OCI-LY3 (cell line): ENCODE measurements at regions not wholly inside any gene's neighbourhood (a gene's known extent, or its start where the extent isn't known, plus 50 kb on each side); places are given as distances from the start of the nearest gene placed in this dataset.

Experiments
- H2AFZ ChIP-seq: fragments of 200-600, 300-600 bp; shearing (Covaris generic); 2 replicates; pipeline ENCODE4 v1.6.0; 2014; ENCODE audit warnings: antibody characterized with exemption, low read depth, low read length
- H3K27ac ChIP-seq: fragments of 200-600, 300-600 bp; sonication (generic); 2 replicates; pipeline ENCODE4 v1.5.1; 2014; ENCODE audit warnings: mild to moderate bottlenecking, low read length, moderate library complexity, mixed read lengths
- H3K27me3 ChIP-seq: fragments of 200-600, 300-600 bp; sonication (generic); 2 replicates; pipeline ENCODE4 v1.6.1; 2014; ENCODE audit warnings: low read depth, low read length, mixed read lengths
- H3K36me3 ChIP-seq: fragments of 200-600, 300-600 bp; sonication (generic); replicated peaks from 2 replicates; pipeline ENCODE3; 2014; ENCODE audit warnings: low read depth, low read length, mixed read lengths
- H3K4me1 ChIP-seq: fragments of 300-600, 200-600 bp; sonication (generic); 2 replicates; pipeline ENCODE4 v1.6.1; 2014; ENCODE audit warnings: low read length, mixed read lengths
- H3K4me2 ChIP-seq: fragments of 200-600, 300-600 bp; sonication (generic); 2 replicates; pipeline ENCODE4 v1.6.1; 2014; ENCODE audit warnings: low read length, mixed read lengths
- H3K4me3 ChIP-seq: fragments of 300-600, 200-600 bp; sonication (generic); 2 replicates; pipeline ENCODE4 v1.5.1; 2014; ENCODE audit warnings: antibody characterized with exemption, mild to moderate bottlenecking, low read length, moderate library complexity
- H3K79me2 ChIP-seq: fragments of 300-600, 200-600 bp; shearing (Covaris generic); 2 replicates; pipeline ENCODE4 v1.6.1; 2014; ENCODE audit warnings: mild to moderate bottlenecking, low read length, mixed read lengths
- H3K9ac ChIP-seq: fragments of 300-600, 200-600 bp; shearing (Covaris generic); 2 replicates; pipeline ENCODE4 v1.6.0; 2014; ENCODE audit warnings: mild to moderate bottlenecking, low read length, moderate library complexity
- H3K9me3 ChIP-seq: fragments of 200-600, 300-600 bp; shearing (Covaris generic); 2 replicates; pipeline ENCODE4 v1.6.1; 2014; ENCODE audit warnings: low read length, mixed read lengths; ENCODE audit not compliant: insufficient read depth
- H4K20me1 ChIP-seq: fragments of 200-600, 300-600 bp; sonication (generic); 2 replicates; pipeline ENCODE4 v1.6.1; 2016; ENCODE audit warnings: low read length, mixed read lengths; ENCODE audit not compliant: insufficient read depth
- EZH2phosphoT487 ChIP-seq: fragments of 200-600 bp; shearing (Covaris generic); IDR thresholded peaks from 2 replicates; pipeline ENCODE4 v1.6.1; 2018; ENCODE audit warnings: antibody characterized with exemption, mixed run types, low read depth
- TF ChIP-seq, protein P1 (sequence below): fragments of 200-600, 300-600 bp; sonication (generic); IDR thresholded peaks from 2 replicates; pipeline ENCODE4 v1.5.1; 2014; ENCODE audit warnings: antibody characterized with exemption, low read length, low read depth

GRCh38 chr5:124195411-124195810, 551.0 kb downstream of the ZNF608 start:
- Histone ChIP-seq H3K36me3 (no peaks in the 10 kb centered on the region), H3K79me2 (no peaks in the 10 kb centered on the region), H3K4me1 (no peaks in the 10 kb centered on the region), H3K9ac (no peak overlapping the region), H3K27ac (no peak overlapping the region), H2AFZ (no peak overlapping the region), H3K4me2 (no peak overlapping the region), H4K20me1 (no peaks in the 10 kb centered on the region), H3K4me3 (no peak overlapping the region), H3K9me3 (no peaks in the 10 kb centered on the region), H3K27me3 (no peaks in the 10 kb centered on the region)
- no peak for TF ChIP-seq EZH2phosphoT487
- TF ChIP-seq, protein P1, sequence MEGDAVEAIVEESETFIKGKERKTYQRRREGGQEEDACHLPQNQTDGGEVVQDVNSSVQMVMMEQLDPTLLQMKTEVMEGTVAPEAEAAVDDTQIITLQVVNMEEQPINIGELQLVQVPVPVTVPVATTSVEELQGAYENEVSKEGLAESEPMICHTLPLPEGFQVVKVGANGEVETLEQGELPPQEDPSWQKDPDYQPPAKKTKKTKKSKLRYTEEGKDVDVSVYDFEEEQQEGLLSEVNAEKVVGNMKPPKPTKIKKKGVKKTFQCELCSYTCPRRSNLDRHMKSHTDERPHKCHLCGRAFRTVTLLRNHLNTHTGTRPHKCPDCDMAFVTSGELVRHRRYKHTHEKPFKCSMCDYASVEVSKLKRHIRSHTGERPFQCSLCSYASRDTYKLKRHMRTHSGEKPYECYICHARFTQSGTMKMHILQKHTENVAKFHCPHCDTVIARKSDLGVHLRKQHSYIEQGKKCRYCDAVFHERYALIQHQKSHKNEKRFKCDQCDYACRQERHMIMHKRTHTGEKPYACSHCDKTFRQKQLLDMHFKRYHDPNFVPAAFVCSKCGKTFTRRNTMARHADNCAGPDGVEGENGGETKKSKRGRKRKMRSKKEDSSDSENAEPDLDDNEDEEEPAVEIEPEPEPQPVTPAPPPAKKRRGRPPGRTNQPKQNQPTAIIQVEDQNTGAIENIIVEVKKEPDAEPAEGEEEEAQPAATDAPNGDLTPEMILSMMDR: no peak

DNA sequence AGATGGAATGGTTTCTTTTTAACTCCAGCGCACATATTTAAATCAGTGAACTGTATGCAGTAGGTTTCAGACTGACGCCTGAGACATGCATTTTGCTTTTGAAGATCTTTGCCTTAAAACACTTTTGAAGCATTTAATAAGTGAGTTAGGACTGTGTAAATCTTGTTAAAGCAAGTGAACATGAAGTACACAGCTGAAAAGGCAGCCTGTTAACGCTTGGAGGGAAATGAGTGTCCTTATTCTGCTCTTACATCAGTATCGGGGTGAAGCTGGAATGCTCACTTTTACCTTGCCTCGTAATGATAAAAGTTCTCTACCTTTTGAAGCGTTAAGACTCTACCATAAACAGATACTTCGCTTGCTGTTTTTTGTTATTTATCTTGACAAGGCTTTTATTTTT, 552.2 kb downstream of the ZNF608 start:
- no peak overlapping the region for H3K27ac ChIP-seq
- no peaks in the 10 kb centered on the region for H3K79me2 ChIP-seq
- no peaks in the 10 kb centered on the region for H3K4me1 ChIP-seq
- H3K4me2 ChIP-seq: no peak overlapping the region
- H4K20me1 ChIP-seq: no peaks in the 10 kb centered on the region
- H3K4me3 ChIP-seq: no peak overlapping the region
- no peaks in the 10 kb centered on the region for H3K27me3 ChIP-seq
- no peak overlapping the region for H3K9ac ChIP-seq
- no peaks in the 10 kb centered on the region for H3K9me3 ChIP-seq
- no peak overlapping the region for H2AFZ ChIP-seq
- TF ChIP-seq EZH2phosphoT487: no peak
- TF ChIP-seq, protein P1: no peak
- no peaks in the 10 kb centered on the region for H3K36me3 ChIP-seq

GRCh38 chr5:124193371-124193789, 553.1 kb downstream of the ZNF608 start:
- Histone ChIP-seq H4K20me1 (no peaks in the 10 kb centered on the region), H3K36me3 (no peaks in the 10 kb centered on the region), H3K27ac (no peak overlapping the region), H3K9me3 (no peaks in the 10 kb centered on the region), H3K4me1 (no peaks in the 10 kb centered on the region), H3K4me3 (no peak overlapping the region), H3K9ac (no peak overlapping the region), H3K4me2 (no peak overlapping the region), H3K27me3 (no peaks in the 10 kb centered on the region), H3K79me2 (no peaks in the 10 kb centered on the region), H2AFZ (no peak overlapping the region)
- TF ChIP-seq, protein P1: no peak
- no peak for TF ChIP-seq EZH2phosphoT487

- no peak overlapping the region for H3K9ac ChIP-seq
- H3K4me1 ChIP-seq: no peaks in the 10 kb centered on the region
- H3K9me3 ChIP-seq: no peaks in the 10 kb centered on the region
- no peaks in the 10 kb centered on the region for H3K36me3 ChIP-seq
- TF ChIP-seq, protein P1: no peak
- TF ChIP-seq EZH2phosphoT487: no peak
- H3K27me3 ChIP-seq: no peaks in the 10 kb centered on the region
- H4K20me1 ChIP-seq: no peaks in the 10 kb centered on the region
- H3K79me2 ChIP-seq: no peaks in the 10 kb centered on the region
- no peak overlapping the region for H2AFZ ChIP-seq
- no peak overlapping the region for H3K27ac ChIP-seq
- H3K4me3 ChIP-seq: no peak overlapping the region
- H3K4me2 ChIP-seq: no peak overlapping the region
Observed at GRCh38 chr5:124192716-124193115, 553.7 kb downstream of the ZNF608 start.
